SH-SY5Y (cell line): ENCODE measurements at regions not wholly inside any gene's neighbourhood (a gene's known extent, or its start where the extent isn't known, plus 50 kb on each side); places are given as distances from the start of the nearest gene placed in this dataset.

Source experiments
- GATA2 ChIP-seq: IDR thresholded peaks from 2 replicates; pipeline ENCODE4 v1.6.1; 2011; ENCODE audit warnings: mild to moderate bottlenecking, low read depth, low read length
- GATA3 ChIP-seq: IDR thresholded peaks from 2 replicates; pipeline ENCODE4 v1.6.1; 2011; ENCODE audit warnings: low read depth, mild to moderate bottlenecking, low read length, moderate library complexity

DNA sequence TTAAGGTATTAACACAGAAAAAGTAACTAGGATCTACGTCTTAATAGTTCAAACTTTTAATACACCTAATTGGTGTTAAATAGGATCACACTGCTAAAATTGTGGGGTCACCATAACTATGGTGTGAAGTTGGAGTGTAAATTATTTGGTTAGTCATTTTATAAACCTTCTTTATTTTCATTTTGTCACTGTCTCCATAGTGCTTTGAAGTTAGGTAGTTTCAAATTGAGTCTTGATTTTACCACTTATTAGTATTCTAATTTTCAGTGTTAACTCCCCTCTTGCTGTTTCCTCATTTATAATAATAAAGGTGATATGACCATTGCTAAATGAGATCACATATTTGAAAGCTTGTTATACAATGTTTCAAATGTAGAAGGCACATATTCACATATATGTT, 738.1 kb upstream of the CHRM3 start:
- TF ChIP-seq GATA2 (no peak), GATA3 (no peak)

DNA sequence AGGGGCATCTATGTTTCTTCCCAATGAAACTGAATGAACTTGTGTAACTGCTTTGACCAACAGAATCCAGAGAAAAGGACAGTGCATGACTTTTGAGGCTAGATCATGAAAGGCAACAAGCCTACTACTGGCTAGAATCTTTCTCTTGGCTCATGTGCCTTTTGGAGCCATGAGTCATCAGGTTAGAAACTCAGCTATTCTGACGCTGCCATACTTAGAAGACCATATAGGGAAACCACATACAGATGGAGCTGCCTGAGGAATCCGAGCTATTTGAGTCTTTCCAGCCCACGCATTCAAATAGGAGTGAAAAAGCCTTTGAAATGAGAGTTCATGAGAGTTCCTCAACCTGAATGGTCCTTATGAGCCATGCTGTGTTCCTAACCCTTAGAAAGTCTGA, 738.5 kb upstream of the CHRM3 start:
- TF ChIP-seq GATA2 (no peak), GATA3 (no peak)

DNA sequence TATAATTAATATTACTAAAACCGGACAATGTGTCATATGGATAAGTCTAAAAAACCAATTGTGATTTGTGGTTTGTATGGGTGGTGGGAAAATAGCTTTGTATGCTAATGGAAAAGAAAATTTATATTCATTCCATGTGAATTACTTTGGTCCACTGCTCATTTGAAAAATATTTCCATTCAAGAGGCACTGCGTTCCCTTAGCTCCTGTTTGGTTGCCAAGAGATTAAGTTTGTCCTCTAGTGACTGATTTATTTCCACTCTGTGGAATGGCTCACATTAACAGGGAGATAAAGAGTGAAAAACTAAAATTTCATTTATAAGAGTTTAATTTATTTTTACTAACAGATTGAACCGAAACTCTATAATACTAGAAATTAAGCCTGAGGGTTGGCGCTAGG, 744.1 kb upstream of the CHRM3 start:
- no peak for TF ChIP-seq GATA3
- TF ChIP-seq GATA2, result no peak

DNA sequence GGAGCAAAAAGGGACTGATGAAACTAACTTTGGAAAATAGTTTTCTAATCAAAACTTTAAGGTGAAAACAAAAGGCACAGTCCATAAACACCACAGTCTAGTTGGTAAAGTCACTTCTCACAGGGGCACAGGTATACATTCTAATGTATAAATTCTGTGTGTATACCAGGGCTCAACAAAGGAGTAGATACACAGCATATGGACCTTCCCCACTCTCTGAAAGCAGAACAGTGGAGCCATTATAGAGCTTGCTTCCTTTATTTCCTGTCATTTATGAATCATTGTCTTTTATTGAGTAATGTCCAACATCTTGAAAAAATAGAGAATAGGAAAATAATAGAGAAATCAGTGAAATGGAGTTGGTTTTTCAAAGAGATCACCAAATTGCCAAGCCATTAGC, 746.5 kb upstream of the CHRM3 start:
- TF ChIP-seq GATA2, result no peak
- no peak for TF ChIP-seq GATA3

DNA sequence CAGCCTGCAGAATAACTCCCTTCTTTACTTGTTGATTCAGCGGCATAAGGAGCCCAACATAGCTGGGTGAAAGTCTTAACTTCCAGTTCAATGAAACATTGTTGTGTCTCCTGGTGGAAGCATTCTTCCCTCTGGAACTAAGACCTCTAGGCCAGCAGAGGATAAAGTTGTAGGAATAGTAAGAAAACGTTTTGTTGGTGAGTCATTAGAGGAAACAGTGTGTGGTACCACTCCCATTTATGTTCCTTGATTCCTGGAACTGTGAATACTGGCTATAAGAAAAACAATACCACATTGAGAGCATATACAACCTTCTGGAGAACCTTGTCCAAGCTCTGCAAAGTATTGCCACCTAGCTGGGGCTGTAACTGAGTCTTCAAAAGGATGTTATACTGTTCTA, 737.4 kb upstream of the ZP4 start:
- TF ChIP-seq GATA2, result no peak

DNA sequence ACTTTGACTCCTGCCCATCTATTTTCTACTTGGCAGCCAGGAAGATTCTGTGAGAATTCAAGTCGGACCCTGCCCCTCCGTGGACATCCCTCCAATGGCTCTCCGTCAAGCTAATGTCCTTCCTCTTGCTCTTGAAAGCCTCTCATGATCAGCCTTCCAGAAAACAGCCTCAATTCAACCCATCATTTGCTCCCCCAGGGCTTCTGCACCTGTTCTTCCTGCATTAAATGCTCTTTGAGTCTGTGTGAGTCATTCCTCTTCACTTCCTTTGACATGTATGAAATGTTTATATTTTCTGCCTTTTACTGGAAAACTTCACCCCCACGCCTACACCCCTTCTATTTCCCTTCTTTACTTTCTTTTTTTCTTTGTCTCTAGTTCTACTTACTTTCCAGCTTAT, 734.1 kb upstream of the ZP4 start:
- TF ChIP-seq GATA3, result no peak
- no peak for TF ChIP-seq GATA2

DNA sequence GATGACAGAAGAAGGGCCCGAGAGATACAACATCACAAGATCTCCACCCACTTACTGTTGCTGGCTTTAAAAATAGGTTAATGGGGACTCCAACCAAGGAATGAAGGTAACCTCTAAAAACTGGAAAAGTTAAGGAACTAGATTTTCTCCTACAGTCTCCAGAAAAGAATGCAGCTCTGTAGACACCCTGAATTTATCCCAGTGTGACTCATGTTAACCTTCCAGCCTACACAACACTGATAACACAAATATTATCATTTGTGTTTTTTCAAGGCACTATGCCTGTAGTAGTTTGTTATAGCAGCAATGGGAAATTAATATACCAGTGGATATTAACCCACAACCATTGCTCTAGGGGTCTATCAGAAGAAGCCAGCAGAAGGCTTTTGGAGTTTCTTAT, 730.7 kb upstream of the ZP4 start:
- TF ChIP-seq GATA2 (no peak), GATA3 (no peak)

DNA sequence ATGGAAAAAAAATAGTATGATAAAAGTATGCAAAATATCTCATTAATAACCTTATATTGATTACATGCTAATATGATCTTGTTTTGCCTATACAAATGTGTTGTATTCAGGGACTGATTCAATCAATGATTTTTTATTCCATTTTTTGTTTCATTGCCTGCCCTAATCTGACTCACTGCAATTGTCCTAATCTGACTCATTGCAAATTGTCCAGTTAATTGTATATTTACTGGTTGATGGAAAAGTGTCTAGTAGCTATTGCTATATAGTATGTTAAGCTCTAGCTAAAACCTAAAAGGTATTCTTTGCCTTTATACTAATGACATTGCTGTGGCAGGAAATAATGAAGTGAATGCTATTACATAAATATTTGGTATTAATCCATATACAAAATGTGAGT, 728.9 kb upstream of the ZP4 start:
- no peak for TF ChIP-seq GATA2
- no peak for TF ChIP-seq GATA3

DNA sequence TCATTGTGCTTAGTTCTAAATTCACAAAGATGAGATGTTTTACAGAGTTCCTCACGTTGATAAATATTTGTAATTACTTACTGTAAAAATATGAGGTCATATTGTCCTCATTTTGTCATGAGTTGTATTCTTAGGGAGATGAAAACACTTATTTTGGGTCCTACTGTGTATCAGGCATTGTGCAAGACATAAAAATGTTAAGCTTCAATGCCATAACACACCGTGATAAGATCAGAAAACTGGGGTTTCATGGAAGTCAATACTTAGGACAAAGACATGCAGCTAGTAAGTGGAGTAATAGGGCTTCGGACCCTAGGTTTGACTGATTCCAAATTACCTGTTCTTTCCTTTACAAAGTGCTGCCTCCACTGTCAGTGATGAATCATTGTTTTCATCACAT, 720.7 kb upstream of the ZP4 start:
- TF ChIP-seq GATA2 (no peak), GATA3 (no peak)

DNA sequence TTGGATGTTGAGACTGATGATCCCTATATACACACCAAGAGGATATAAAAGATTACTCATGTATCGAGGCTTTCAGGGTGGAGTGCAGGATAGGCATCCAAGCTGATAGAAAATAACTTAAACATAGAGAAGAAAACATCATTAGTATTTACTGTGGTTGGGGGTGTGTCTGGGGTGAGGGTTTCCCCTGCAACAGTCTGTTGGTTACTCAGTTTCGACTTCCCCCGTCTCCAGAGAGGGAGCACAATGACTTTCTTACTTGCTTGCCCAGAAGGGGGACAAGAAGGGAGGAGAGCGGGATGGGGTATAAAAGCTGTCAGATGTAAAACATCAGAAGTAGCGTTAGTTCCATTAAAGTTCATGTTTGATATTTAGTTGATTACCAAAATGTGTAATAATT, 717.4 kb upstream of the ZP4 start:
- TF ChIP-seq GATA2 (no peak), GATA3 (no peak)

DNA sequence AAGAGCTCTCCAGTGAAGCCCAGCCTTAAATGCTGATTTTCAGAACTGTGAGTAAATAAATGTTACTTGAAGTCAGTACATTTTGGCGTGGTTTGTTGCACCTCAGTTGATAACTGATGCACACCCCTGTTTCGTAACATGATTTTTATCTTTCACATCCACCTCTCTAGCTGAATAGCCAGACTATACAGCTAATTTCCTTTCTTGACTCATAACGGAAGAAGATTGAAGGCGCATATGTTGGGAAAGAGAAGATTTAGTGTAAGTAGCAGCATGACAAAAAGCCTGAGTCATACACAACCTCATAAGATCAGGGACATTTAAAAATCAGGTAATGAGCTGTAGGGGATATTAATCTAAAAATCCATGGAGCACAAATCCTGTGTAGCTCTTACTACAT, 716.2 kb upstream of the ZP4 start:
- TF ChIP-seq GATA3, result no peak
- TF ChIP-seq GATA2, result no peak

DNA sequence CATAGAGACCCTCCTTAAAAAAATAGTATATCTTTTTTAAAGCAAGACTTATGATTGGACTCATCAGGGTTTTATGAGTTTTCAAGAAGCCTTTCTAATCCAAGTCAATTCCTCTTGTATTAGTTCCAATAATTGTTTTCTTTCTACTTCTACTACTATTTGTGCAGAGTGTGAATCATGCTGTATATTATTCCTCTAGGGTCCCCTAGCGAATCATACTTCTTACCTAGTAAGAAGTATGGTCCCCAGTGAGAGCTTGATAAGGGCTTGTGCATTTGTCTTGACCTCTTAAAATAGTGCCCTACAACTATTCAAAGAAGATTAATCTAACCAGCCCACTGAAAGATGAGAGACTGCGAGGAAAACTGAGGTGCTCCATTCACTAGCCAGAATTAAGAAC, 715.7 kb upstream of the ZP4 start:
- TF ChIP-seq GATA3 (no peak), GATA2 (no peak)

DNA sequence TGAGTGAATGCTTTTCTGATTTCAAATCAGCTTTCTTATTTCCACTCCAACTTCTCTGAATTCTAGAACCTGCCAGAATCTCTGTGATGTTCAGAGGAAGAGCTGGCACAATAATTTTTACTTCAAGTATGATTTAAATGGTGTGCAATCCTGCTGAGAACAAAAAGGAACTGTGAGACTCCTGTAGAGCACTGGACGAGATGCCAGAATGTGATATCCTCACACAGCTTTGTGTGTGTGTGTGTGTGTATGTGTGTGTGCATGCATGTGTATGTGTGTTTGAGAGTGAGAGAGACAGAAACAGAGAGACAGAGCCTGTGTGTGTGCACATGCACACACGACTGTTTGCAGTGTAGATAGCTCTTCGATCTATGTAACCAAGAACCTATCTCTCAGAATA, 713.6 kb upstream of the ZP4 start:
- no peak for TF ChIP-seq GATA3
- TF ChIP-seq GATA2, result no peak

DNA sequence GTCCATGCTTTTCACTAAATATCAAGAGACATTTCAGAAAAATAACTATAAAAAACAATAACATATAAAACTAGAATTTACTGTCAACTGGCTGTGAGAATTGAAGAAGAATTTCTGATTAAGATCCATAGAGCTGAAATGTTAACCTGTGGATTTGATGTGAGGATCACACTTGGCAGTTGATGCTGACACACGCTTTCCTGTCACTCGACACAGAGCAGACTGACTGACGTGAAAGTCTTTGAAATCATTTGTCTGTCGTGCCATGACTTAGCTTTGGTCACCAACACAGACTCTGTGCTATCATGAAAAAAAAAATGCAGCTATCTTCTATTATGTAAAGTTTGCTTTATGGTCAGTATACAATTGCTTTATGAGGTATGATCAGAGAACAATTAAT, 706.0 kb upstream of the ZP4 start:
- TF ChIP-seq GATA3 (no peak), GATA2 (no peak)

DNA sequence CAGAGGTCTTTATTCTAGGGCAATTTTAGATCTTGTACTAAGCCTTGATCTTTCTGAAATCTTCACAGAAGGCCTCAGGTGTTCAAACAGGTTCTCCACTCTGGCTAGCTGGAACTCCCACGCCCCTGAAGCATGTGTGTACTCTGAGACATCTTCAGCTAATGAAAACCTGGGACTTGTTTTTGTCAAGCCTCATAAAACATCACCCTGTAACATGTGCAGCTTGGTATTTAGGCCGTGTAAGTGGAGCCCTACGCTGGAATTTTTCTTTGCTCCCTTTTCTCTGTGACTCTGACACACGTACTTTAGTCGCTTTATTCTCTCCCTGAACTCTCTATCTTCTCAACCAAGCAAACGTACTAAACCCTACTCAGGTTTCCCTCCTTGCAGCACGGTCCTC, 701.9 kb upstream of the ZP4 start:
- TF ChIP-seq GATA2 (no peak), GATA3 (no peak)

DNA sequence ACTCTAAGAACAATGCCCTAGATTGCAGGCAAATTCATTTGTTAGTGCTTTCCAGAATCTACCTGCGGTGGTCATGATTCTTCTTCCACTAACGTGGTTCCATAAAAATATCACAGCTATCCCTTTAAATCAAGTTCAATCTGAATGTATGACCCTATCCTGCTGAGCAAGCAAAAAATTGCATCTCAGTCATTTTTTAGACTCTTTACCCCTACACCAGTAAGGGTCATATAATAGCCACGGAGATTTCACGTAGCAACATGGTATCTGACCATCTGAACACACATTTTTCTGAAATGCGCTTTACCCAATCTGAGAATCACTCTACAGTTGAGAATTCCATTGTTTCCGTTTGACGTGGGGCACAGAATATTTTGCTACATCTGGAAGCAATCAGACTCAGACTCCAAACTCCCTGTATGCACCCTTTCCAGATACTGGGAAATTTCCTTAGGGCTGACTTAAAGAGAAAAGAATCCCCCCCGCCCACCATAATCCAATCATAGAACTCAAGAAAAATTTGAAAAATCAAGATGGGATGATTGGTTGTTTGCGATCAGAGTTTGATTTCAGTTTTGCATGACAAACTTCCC, 699.2 kb upstream of the ZP4 start:
- TF ChIP-seq GATA3 (no peak), GATA2 (no peak)
